ENCODE measurements at regions not wholly inside any gene's neighbourhood (a gene's known extent, or its start where the extent isn't known, plus 50 kb on each side); places are given as distances from the start of the nearest gene placed in this dataset.

DNA sequence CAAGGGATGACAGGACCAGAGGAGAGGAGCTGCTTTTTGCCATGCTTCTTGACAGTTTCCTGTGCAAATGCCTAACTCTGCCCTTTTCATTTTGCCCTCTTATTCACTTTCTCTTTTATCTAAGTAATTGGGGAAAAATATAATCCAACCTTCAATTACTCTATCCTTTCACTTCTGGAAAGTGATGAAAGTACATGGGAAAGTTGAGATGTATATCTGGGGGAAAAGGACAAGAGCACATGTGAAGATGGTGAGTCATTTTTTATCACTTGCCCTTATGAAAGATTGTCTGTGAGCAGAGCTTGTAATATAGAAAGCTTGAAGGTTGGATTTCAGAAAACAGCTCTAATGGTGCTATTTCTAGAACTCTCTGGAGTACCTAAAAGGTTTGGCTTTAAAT is 1070.7 kb downstream of the CNTNAP5 start:
- Mint-ChIP-seq H3K27me3 (ENCODE audit: low read depth) (no peaks in the 10 kb centered on the region), H3K4me1 (no peaks in the 10 kb centered on the region), H3K9me3 (no peaks in the 10 kb centered on the region), H3K36me3 (ENCODE audit: low read depth) (no peaks in the 10 kb centered on the region), H3K27ac (no peak overlapping the region), H3K4me3 (no peak overlapping the region)
- TF ChIP-seq, protein P1, sequence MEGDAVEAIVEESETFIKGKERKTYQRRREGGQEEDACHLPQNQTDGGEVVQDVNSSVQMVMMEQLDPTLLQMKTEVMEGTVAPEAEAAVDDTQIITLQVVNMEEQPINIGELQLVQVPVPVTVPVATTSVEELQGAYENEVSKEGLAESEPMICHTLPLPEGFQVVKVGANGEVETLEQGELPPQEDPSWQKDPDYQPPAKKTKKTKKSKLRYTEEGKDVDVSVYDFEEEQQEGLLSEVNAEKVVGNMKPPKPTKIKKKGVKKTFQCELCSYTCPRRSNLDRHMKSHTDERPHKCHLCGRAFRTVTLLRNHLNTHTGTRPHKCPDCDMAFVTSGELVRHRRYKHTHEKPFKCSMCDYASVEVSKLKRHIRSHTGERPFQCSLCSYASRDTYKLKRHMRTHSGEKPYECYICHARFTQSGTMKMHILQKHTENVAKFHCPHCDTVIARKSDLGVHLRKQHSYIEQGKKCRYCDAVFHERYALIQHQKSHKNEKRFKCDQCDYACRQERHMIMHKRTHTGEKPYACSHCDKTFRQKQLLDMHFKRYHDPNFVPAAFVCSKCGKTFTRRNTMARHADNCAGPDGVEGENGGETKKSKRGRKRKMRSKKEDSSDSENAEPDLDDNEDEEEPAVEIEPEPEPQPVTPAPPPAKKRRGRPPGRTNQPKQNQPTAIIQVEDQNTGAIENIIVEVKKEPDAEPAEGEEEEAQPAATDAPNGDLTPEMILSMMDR (IDR thresholded peaks at IDR 0.05; ENCODE audit: unreplicated experiment in 3 of 3), result no peak

GRCh38 chr2:125106710-125107109 is 1081.6 kb downstream of the CNTNAP5 start:
- no peaks in the 10 kb centered on the region for H3K4me1 Mint-ChIP-seq
- H3K4me3 Mint-ChIP-seq, result no peak overlapping the region
- TF ChIP-seq, protein P1 (IDR thresholded peaks at IDR 0.05; ENCODE audit: unreplicated experiment in 3 of 3), result no peak
- no peak overlapping the region for H3K27ac Mint-ChIP-seq
- H3K9me3 Mint-ChIP-seq, result no peaks in the 10 kb centered on the region
- H3K27me3 Mint-ChIP-seq (ENCODE audit: low read depth), result no peaks in the 10 kb centered on the region
- H3K36me3 Mint-ChIP-seq (ENCODE audit: low read depth), result no peaks in the 10 kb centered on the region

DNA sequence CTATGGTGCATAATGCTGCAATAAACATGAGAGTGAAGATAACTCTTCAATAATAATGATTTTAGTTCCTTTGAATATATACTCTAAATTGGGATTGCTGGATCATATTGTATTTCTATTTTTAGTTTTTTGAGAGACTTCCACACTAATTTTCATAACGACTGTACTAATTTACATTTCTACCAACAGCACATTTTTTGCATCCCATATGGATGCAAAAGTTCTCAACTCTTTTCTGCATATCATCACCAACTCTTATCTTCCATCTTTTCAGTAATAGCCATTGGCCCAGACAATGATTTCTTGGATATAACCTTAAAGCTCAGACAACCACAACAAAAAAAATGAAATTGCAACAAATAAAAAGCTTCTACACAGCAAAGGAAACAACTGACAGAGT is 1082.4 kb downstream of the CNTNAP5 start:
- no peaks in the 10 kb centered on the region for H3K36me3 Mint-ChIP-seq (ENCODE audit: low read depth)
- no peaks in the 10 kb centered on the region for H3K4me1 Mint-ChIP-seq
- H3K9me3 Mint-ChIP-seq, result no peaks in the 10 kb centered on the region
- H3K27me3 Mint-ChIP-seq (ENCODE audit: low read depth), result no peaks in the 10 kb centered on the region
- H3K4me3 Mint-ChIP-seq, result no peak overlapping the region
- TF ChIP-seq, protein P1 (IDR thresholded peaks at IDR 0.05; ENCODE audit: unreplicated experiment in 3 of 3), result no peak
- no peak overlapping the region for H3K27ac Mint-ChIP-seq

DNA sequence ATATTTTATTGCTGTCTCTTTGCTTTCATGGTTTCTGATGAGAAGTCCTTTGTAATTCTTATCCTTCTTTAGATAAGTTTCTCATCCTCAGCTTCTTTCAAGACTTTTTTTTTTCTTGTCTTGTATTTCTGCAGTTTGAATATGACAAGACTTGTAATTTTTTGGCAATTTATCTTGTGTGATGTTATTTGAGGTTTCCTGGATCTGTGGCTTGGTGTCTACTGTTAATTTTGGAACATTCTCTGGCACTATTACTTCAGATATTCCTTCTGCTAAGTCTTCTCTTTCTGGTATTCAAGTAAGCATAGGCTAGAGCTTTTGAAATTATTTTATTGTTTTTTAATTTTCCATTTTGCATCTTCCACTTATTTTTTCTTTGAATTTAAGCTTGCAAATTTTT is 1083.2 kb downstream of the CNTNAP5 start:
- no peak overlapping the region for H3K4me3 Mint-ChIP-seq
- H3K27ac Mint-ChIP-seq, result no peak overlapping the region
- no peaks in the 10 kb centered on the region for H3K27me3 Mint-ChIP-seq (ENCODE audit: low read depth)
- no peaks in the 10 kb centered on the region for H3K9me3 Mint-ChIP-seq
- H3K36me3 Mint-ChIP-seq (ENCODE audit: low read depth), result no peaks in the 10 kb centered on the region
- H3K4me1 Mint-ChIP-seq, result no peaks in the 10 kb centered on the region
- TF ChIP-seq, protein P1 (IDR thresholded peaks at IDR 0.05; ENCODE audit: unreplicated experiment in 3 of 3), result no peak

DNA sequence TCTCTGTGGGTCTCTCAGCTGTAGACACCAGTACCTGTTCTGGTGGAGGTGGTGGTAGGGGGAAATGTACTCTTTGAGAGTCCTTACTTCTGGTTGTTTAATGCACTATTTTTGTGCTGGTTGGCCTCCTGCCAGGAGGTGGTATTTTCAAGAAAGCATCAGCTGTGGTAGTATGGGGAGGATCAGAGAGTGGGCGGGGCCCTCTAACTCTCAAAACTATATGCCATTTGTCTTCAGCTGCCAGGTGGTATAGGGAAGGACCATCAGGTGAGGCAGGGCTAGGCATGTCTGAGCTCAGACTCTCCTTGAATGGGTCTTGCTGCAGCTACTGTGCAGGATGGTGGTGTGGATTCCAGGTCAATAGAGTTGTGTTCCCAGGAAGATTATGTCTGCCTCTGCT is 1100.8 kb downstream of the CNTNAP5 start:
- H3K27ac Mint-ChIP-seq, result no peak overlapping the region
- H3K4me1 Mint-ChIP-seq, result no peaks in the 10 kb centered on the region
- H3K27me3 Mint-ChIP-seq (ENCODE audit: low read depth), result no peaks in the 10 kb centered on the region
- TF ChIP-seq, protein P1 (IDR thresholded peaks at IDR 0.05; ENCODE audit: unreplicated experiment in 3 of 3), result no peak
- H3K4me3 Mint-ChIP-seq, result no peak overlapping the region
- H3K36me3 Mint-ChIP-seq (ENCODE audit: low read depth), result no peaks in the 10 kb centered on the region
- peaks cover 11% of the 10 kb centered on the region for H3K9me3 Mint-ChIP-seq

- Mint-ChIP-seq H3K36me3 (ENCODE audit: low read depth) (no peaks in the 10 kb centered on the region), H3K4me1 (no peaks in the 10 kb centered on the region), H3K27ac (no peak overlapping the region), H3K27me3 (ENCODE audit: low read depth) (no peaks in the 10 kb centered on the region), H3K4me3 (no peak overlapping the region), H3K9me3 (no peaks in the 10 kb centered on the region)
- TF ChIP-seq, protein P1 (IDR thresholded peaks at IDR 0.05; ENCODE audit: unreplicated experiment in 3 of 3), result no peak
Observed at GRCh38 chr2:125160947-125161346, 1135.9 kb downstream of the CNTNAP5 start.
